Esophagus muscularis mucosa (tissue), 4 donors: ENCODE measurements at regions not wholly inside any gene's neighbourhood (a gene's known extent, or its start where the extent isn't known, plus 50 kb on each side); places are given as distances from the start of the nearest gene placed in this dataset.
"Not testable (repeated sequence)": the region's sequence is repeated elsewhere in the genome, so short reads cannot be mapped to it uniquely, and the experiment has no call there.

Source experiments
- DNase-seq: peaks from one replicate; pipeline ENCODE4 v3.0.0-alpha.2; 2017; ENCODE audit errors: extremely low spot score
- H3K27ac ChIP-seq, 4 donors: fragments of 200-600 bp; sonication (generic); replicated peaks in 1 of 4; 1 replicate in 3 of 4; 2 replicates in 1 of 4; pipeline ENCODE4 v1.5.1; 2016 to 2019; ENCODE audit warnings: mild to moderate bottlenecking in 1 of 4
- H3K27me3 ChIP-seq, 4 donors: fragments of 200-600 bp; sonication (generic); one replicate each; pipeline versions ENCODE4 v1.5.1 to v1.6.0; 2016 to 2019
- H3K36me3 ChIP-seq, 4 donors: fragments of 200-600 bp; sonication (generic); one replicate each; pipeline ENCODE4 v1.5.1; 2016 to 2019
- H3K4me1 ChIP-seq, 4 donors: fragments of 200-600 bp; sonication (generic); one replicate each; pipeline ENCODE4 v1.5.1; 2016 to 2019
- H3K4me3 ChIP-seq, 4 donors: fragments of 200-600 bp; sonication (generic); 1 replicate in 2 of 4; 2 replicates in 2 of 4; pipeline ENCODE4 v1.5.1; 2016 to 2019; ENCODE audit warnings: mild to moderate bottlenecking in 4 of 4, moderate library complexity in 1 of 4
- H3K9me3 ChIP-seq, 4 donors: fragments of 200-600 bp; sonication (generic); 1 replicate in 3 of 4; 2 replicates in 1 of 4; pipeline ENCODE4 v1.5.1; 2016 to 2019
- CTCF ChIP-seq, 3 experiments: fragments of 200-600 bp in 2 of 3; fragments of 450-650 bp in 1 of 3; sonication (generic) in 2 of 3; IDR thresholded peaks; one replicate each; pipeline ENCODE4 v1.5.1; 2017 to 2019; ENCODE audit warnings: antibody characterized with exemption in 3 of 3, mild to moderate bottlenecking in 2 of 3, moderate library complexity in 1 of 3
- EP300 ChIP-seq: sonication (generic); formaldehyde crosslinking; IDR thresholded peaks from one replicate; pipeline ENCODE4 v1.6.1; 2017; ENCODE audit warnings: antibody characterized with exemption
- POLR2A ChIP-seq: fragments of 450-650 bp; IDR thresholded peaks from one replicate; pipeline ENCODE4 v1.6.1; 2017; ENCODE audit warnings: antibody characterized with exemption, moderate library complexity, mild to moderate bottlenecking, low read depth
- POLR2AphosphoS5 ChIP-seq, 2 donors: sonication (generic); formaldehyde crosslinking; IDR thresholded peaks; one replicate each; pipeline ENCODE4 v1.6.1; 2017; ENCODE audit warnings: antibody characterized with exemption in 2 of 2
- WGBS: methylation state at CpG from one replicate; pipeline ENCODE4 v1.1.5; 2018; 5-methylcytosine and 5-hydroxymethylcytosine counted together
- intact Hi-C: fragments of 100-400 bp; cut with DNase I; formaldehyde crosslinking; loops from one replicate; pipeline ENCODE4 v1.15.1; 2023

DNA sequence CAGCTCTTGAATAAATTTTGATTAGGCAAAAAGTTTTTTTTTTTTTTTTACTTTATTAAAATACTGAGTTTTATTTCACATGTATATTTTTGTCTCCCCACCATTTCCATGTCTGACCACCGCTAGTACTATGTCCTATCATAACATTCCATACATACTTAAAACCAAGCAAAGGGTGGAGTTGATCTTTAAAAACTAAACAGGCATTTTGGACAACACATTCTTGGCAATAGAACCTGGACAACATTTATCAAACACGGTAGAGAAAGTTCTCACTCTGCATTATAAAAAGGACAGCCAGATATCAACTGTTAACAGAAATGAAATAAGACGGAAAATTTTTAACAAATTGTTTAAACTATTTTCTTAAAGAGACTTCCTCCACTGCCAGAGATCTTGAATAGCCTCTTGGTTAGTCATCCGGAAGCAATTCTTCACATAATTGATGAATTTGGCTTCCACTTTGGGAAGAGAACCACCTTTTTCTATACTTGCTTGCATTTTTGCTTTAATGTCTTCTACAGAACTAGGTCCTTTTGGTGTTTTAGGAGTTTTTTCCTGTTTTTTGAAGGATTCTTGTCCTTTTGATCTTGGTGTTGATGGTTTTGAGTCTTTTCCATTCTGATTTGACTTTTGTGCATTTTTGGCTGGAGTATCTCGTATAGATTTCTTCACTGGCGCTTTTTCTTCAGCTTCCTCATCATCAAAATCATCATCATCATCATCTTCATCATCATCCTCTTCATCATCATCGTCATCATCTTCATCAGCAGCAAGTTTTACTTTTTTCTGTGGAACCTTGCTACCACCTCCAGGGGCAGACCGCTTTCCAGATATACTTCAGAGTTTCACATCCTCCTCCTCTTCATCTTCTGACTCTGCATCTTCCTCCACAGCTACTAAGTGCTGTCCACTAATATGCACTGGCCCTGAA, 58.7 kb downstream of the POU5F2 start:
- 83% methylated on average over 8 of the region's 8 CpGs for WGBS
- intact Hi-C loops = not testable (repeated sequence)

GRCh38 chr5:93681432-93681831, 60.0 kb downstream of the POU5F2 start:
- H3K9me3 ChIP-seq = no peaks in the 10 kb centered on the region
- intact Hi-C loops = no loop called here
- 88% methylated on average over 3 of the region's 3 CpGs for WGBS

More for the DNA sequence above, 58.7 kb downstream of the POU5F2 start:
- not testable (repeated sequence) for H3K27ac ChIP-seq, DNase-seq, H3K4me1 ChIP-seq, H3K4me3 ChIP-seq, H3K27me3 ChIP-seq, H3K9me3 ChIP-seq, H3K36me3 ChIP-seq

DNA sequence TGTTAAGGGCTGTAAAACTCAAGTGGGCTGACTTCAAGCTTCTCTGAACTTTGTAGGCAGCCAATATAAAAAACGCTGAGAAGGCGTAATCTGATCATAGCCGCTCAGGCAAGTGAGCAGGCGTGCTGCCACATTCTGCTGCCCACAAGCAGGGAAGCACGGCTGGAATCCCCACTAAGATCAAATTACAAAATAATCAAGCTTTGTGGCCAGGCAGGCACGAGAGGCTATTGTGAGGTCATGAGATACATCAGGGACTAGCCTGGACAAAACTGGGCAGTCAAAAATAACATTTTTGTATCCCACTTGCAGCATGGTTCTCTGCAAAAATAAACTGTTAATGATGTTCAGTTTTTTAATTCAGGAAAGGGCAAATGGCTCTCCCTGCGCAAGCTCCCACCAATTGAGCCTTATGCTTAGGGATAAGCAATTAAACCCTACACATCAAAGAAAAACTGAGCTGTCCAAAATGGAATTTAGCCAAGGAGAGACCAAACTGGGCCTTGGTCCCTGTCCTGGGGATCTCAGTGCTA, 64.0 kb downstream of the POU5F2 start:
- Histone ChIP-seq H3K36me3 (no peaks in the 10 kb centered on the region), H3K27ac (no peak overlapping the region), H3K4me1 (peaks cover 7 to 10% (median 9%) of the 10 kb centered on the region in 4 donors), H3K9me3 (no peaks in the 10 kb centered on the region), H3K27me3 (no peaks in the 10 kb centered on the region), H3K4me3 (no peak overlapping the region)
- TF ChIP-seq POLR2AphosphoS5 (IDR thresholded peaks at IDR 0.05) = no peak
- no peak for TF ChIP-seq EP300
- intact Hi-C loops = no loop called here
- WGBS = 57% methylated on average over 7 of the region's 7 CpGs
- no peak for DNase-seq

More at GRCh38 chr5:93681432-93681831, 60.0 kb downstream of the POU5F2 start:
- DNase-seq = no peak
- Histone ChIP-seq H3K27me3 (no peaks in the 10 kb centered on the region), H3K27ac (no peak overlapping the region), H3K36me3 (no peaks in the 10 kb centered on the region), H3K4me3 (no peak overlapping the region), H3K4me1 (peaks cover 0 to 9% (median 7%) of the 10 kb centered on the region in 4 donors)
- peak in 1 of 3 experiments; percentile 13 for TF ChIP-seq CTCF (IDR thresholded peaks at IDR 0.05)
- TF ChIP-seq POLR2A = no peak

DNA sequence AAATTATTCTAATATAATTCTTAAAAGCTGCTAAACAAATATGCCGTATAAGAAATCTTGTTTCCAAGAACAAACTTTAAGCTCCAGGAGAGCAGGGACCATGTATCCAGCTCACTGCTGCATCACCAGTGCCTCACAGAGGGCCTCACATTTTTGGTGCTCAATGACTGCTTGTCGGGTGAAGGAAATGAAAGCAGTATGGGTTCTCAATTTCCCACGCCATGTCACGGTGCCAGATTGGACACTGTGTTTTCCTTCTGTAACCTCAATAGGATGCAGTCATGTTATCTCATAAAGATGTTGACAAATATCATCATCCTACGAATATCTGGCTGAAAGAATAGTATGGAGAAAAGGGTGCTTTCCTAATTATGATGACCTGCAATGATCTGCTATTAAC, 64.7 kb downstream of the POU5F2 start:
- no peak for DNase-seq
- H3K27ac ChIP-seq = no peak overlapping the region
- no peak for TF ChIP-seq CTCF (IDR thresholded peaks at IDR 0.05)
- no peak for TF ChIP-seq EP300
- TF ChIP-seq POLR2AphosphoS5 (IDR thresholded peaks at IDR 0.05) = no peak
- no peak for TF ChIP-seq POLR2A
- no peaks in the 10 kb centered on the region for H3K9me3 ChIP-seq
- H3K36me3 ChIP-seq = no peaks in the 10 kb centered on the region
- H3K27me3 ChIP-seq = no peaks in the 10 kb centered on the region
- 79% methylated on average over 5 of the region's 5 CpGs for WGBS
- intact Hi-C loops = no loop called here
- H3K4me3 ChIP-seq = no peak overlapping the region
- H3K4me1 ChIP-seq = peaks cover 7 to 10% (median 9%) of the 10 kb centered on the region in 4 donors

DNA sequence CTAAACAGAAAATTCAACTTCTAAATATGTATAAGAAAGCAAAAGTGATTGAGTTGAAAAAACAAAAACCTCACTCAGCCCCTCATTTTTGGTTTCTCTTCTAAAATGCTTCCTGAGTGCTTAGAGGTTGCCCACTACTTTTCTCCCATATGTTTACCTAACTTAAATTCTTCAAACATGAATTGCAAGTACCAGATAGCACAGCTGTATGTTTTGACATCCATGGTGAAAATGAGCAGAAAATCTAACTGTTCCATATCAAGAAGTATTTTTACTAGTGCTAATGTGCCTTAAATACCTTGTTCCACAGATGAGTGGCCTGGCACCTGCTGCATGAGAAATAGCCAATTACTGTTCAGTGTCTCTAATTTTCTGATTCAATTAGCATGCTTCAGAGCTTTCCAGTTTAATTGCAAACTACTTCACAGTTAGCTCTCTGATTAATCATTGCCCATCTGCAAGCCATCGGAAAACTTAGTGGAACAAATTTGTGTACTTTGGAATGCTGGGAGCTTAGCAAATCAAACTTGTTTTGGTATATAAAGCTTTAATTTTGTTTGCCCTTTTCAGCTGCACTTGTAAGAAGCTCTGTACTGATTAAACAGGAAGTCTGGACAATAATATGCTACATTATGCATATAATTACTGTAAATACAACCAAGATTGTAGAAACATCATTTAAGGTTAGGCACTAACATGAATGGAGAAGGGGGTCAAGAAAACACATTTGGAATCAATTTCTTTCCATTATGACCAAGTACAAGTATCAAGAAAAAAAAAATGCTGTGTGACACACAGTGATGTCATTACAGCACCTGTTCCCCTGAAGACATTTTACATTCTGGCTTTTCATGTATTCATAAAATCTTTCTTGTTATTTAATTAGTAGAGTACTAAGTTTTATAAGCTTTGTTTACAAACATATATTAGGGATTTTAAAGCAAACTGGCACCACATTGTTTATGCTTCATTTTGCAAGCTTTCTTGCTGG, 65.6 kb downstream of the POU5F2 start:
- Histone ChIP-seq H3K27ac (no peak overlapping the region), H3K9me3 (no peaks in the 10 kb centered on the region), H3K27me3 (no peaks in the 10 kb centered on the region), H3K4me3 (no peak overlapping the region), H3K4me1 (peaks cover 7 to 10% (median 9%) of the 10 kb centered on the region in 4 donors), H3K36me3 (no peaks in the 10 kb centered on the region)
- WGBS = 77% methylated on average over 1 of the region's 1 CpG
- no peak for DNase-seq
- TF ChIP-seq EP300 (no peak), POLR2AphosphoS5 (IDR thresholded peaks at IDR 0.05) (no peak), POLR2A (no peak), CTCF (IDR thresholded peaks at IDR 0.05) (no peak)
- intact Hi-C loops = no loop called here
